ENCODE measurements at regions not wholly inside any gene's neighbourhood (a gene's known extent, or its start where the extent isn't known, plus 50 kb on each side); places are given as distances from the start of the nearest gene placed in this dataset.
"Not testable (repeated sequence)": the region's sequence is repeated elsewhere in the genome, so short reads cannot be mapped to it uniquely, and the experiment has no call there.

- WGBS, 2 donors: 72 to 84% methylated on average over 5 of the region's 5 CpGs
- no peak for DNase-seq
- no peak overlapping the region for H3K27ac ChIP-seq
- H3K36me3 ChIP-seq (replicated peaks in 1 of 2; ENCODE audit: insufficient read depth in 1 of 2, low read depth in 2 of 2): no peaks in the 10 kb centered on the region
- no peaks in the 10 kb centered on the region for H3K27me3 ChIP-seq
- no peaks in the 10 kb centered on the region for H3K4me1 ChIP-seq
- TF ChIP-seq POLR2A (IDR thresholded peaks at IDR 0.05): no peak
- no peak for TF ChIP-seq CTCF (IDR thresholded peaks at IDR 0.05)
- ATAC-seq: no peak
- no peak overlapping the region for H3K4me3 ChIP-seq
- peaks cover 0 to 6% (median 0%) of the 10 kb centered on the region in 3 donors for H3K9me3 ChIP-seq
- intact Hi-C loops (cut with DNase I): no loop called here
Observed at GRCh38 chr5:44150075-44150723, 239.0 kb downstream of the FGF10 start.

- WGBS, 2 donors: 62 to 63% methylated on average over 3 of the region's 3 CpGs
- H3K4me3 ChIP-seq; intact Hi-C loops (cut with DNase I); ATAC-seq; H3K4me1 ChIP-seq; H3K36me3 ChIP-seq (replicated peaks in 1 of 2; ENCODE audit: insufficient read depth in 1 of 2, low read depth in 2 of 2); H3K9me3 ChIP-seq; H3K27ac ChIP-seq; H3K27me3 ChIP-seq: not testable (repeated sequence)
- DNase-seq: peak; percentile 18 to 56 (median 36)
Observed at GRCh38 chr5:44117947-44118346, 271.3 kb downstream of the FGF10 start.

- H3K9me3 ChIP-seq; H3K27ac ChIP-seq; H3K27me3 ChIP-seq; ATAC-seq; H3K4me1 ChIP-seq; DNase-seq; H3K4me3 ChIP-seq; H3K36me3 ChIP-seq (replicated peaks in 1 of 2; ENCODE audit: insufficient read depth in 1 of 2, low read depth in 2 of 2); intact Hi-C loops (cut with DNase I): not testable (repeated sequence)
- 32 to 42% methylated on average over 5 of the region's 5 CpGs for WGBS, 2 donors
Observed at GRCh38 chr5:44108232-44108631, 281.0 kb downstream of the FGF10 start.

- 86 to 92% methylated on average over 2 of the region's 2 CpGs for WGBS, 2 donors
- ATAC-seq: no peak
- H3K4me3 ChIP-seq: no peak overlapping the region
- TF ChIP-seq POLR2A (IDR thresholded peaks at IDR 0.05): no peak
- no peak for TF ChIP-seq CTCF (IDR thresholded peaks at IDR 0.05)
- no peak for DNase-seq
- no peaks in the 10 kb centered on the region for H3K27me3 ChIP-seq
- peaks cover 0 to 4% (median 0%) of the 10 kb centered on the region in 3 donors for H3K9me3 ChIP-seq
- intact Hi-C loops (cut with DNase I): no loop called here
- no peak overlapping the region for H3K27ac ChIP-seq
- no peaks in the 10 kb centered on the region for H3K4me1 ChIP-seq
- no peaks in the 10 kb centered on the region for H3K36me3 ChIP-seq (replicated peaks in 1 of 2; ENCODE audit: insufficient read depth in 1 of 2, low read depth in 2 of 2)
Observed at GRCh38 chr5:44099643-44100042, 289.6 kb downstream of the FGF10 start.

GRCh38 chr5:44089424-44090144 lies 299.6 kb downstream of the FGF10 start:
- DNase-seq: peak in 2 of 4 donors; percentile 5 to 13
- TF ChIP-seq POLR2A (IDR thresholded peaks at IDR 0.05) (no peak), CTCF (IDR thresholded peaks at IDR 0.05) (no peak)
- H3K27ac ChIP-seq: no peak overlapping the region
- intact Hi-C loops (cut with DNase I): no loop called here
- H3K4me1 ChIP-seq: no peaks in the 10 kb centered on the region
- H3K4me3 ChIP-seq: no peak overlapping the region
- H3K27me3 ChIP-seq: no peaks in the 10 kb centered on the region
- H3K9me3 ChIP-seq: no peaks in the 10 kb centered on the region
- WGBS, 2 donors: 68 to 87% methylated on average over 1 of the region's 1 CpG
- no peak for ATAC-seq
- no peaks in the 10 kb centered on the region for H3K36me3 ChIP-seq (replicated peaks in 1 of 2; ENCODE audit: insufficient read depth in 1 of 2, low read depth in 2 of 2)

- no peaks in the 10 kb centered on the region for H3K36me3 ChIP-seq (replicated peaks in 1 of 2; ENCODE audit: insufficient read depth in 1 of 2, low read depth in 2 of 2)
- no peak overlapping the region for H3K27ac ChIP-seq
- DNase-seq (no peak), ATAC-seq (no peak)
- no peak overlapping the region for H3K4me3 ChIP-seq
- intact Hi-C loops (cut with DNase I): no loop called here
- TF ChIP-seq POLR2A (IDR thresholded peaks at IDR 0.05): no peak
- TF ChIP-seq CTCF (IDR thresholded peaks at IDR 0.05): no peak
- H3K9me3 ChIP-seq: no peaks in the 10 kb centered on the region
- H3K4me1 ChIP-seq: no peaks in the 10 kb centered on the region
- no peaks in the 10 kb centered on the region for H3K27me3 ChIP-seq
Observed at GRCh38 chr5:44085083-44085482, 304.1 kb downstream of the FGF10 start.

- H3K9me3 ChIP-seq; H3K27ac ChIP-seq; intact Hi-C loops (cut with DNase I); H3K27me3 ChIP-seq; H3K36me3 ChIP-seq (replicated peaks in 1 of 2; ENCODE audit: insufficient read depth in 1 of 2, low read depth in 2 of 2); ATAC-seq; H3K4me1 ChIP-seq; H3K4me3 ChIP-seq; DNase-seq: not testable (repeated sequence)
- 90 to 94% methylated on average over 21 of the region's 21 CpGs for WGBS, 2 donors
Observed at GRCh38 chr5:44074547-44074946, 314.7 kb downstream of the FGF10 start.

Measured in body of pancreas (tissue), 4 donors.